Fibroblast of villous mesenchyme (primary cell): ENCODE measurements at regions not wholly inside any gene's neighbourhood (a gene's known extent, or its start where the extent isn't known, plus 50 kb on each side); places are given as distances from the start of the nearest gene placed in this dataset.

Source experiments
- DNase-seq: peaks from one replicate; pipeline ENCODE4 v3.0.0-alpha.2; 2010; ENCODE audit warnings: low read depth
- H3K4me3 ChIP-seq: 2 replicates; pipeline ENCODE4 v1.5.1; 2011; ENCODE audit warnings: low read depth, mild to moderate bottlenecking, low read length
- CTCF ChIP-seq: IDR thresholded peaks from 2 replicates; pipeline ENCODE4 v1.5.1; 2012; ENCODE audit warnings: low read depth, mild to moderate bottlenecking, low read length; ENCODE audit not compliant: insufficient read depth

DNA sequence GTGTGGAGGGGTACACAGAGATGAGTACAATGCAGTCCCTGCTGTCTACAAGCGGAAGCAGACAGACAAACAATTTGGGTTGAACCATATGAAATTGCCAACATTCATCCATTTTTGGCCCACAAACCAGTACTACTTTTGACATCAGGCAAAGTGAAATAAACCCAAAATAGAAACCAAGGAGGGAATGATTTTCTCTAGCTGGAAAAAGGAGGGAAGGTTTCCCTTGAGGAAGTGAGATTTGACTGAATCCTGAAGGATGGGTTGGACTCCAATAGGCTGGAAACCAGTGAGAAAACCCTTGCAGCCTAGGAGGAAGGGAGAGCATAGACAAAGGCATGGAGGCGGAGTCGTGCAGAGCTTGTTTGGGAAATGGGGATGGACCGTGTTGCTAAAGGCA, 63.5 kb upstream of the PJA1 start:
- TF ChIP-seq CTCF = no peak
- DNase-seq = no peak
- H3K4me3 ChIP-seq = no peak overlapping the region

- no peak overlapping the region for H3K4me3 ChIP-seq
- no peak for TF ChIP-seq CTCF
Observed at GRCh38 chrX:69226459-69227158, 61.4 kb upstream of the PJA1 start.

GRCh38 chrX:69222103-69223090, 57.1 kb upstream of the PJA1 start:
- DNase-seq = peak; percentile 60
- TF ChIP-seq CTCF = peak; percentile 73
- H3K4me3 ChIP-seq = no peak overlapping the region

More at GRCh38 chrX:69226459-69227158, 61.4 kb upstream of the PJA1 start:
- DNase-seq = no peak

- DNase-seq = no peak
- H3K4me3 ChIP-seq = no peak overlapping the region
- no peak for TF ChIP-seq CTCF
Observed at GRCh38 chrX:69221239-69222102, 56.2 kb upstream of the PJA1 start.

GRCh38 chrX:69218407-69218997, 53.2 kb upstream of the PJA1 start:
- DNase-seq = no peak
- no peak for TF ChIP-seq CTCF
- H3K4me3 ChIP-seq = no peak overlapping the region

DNA sequence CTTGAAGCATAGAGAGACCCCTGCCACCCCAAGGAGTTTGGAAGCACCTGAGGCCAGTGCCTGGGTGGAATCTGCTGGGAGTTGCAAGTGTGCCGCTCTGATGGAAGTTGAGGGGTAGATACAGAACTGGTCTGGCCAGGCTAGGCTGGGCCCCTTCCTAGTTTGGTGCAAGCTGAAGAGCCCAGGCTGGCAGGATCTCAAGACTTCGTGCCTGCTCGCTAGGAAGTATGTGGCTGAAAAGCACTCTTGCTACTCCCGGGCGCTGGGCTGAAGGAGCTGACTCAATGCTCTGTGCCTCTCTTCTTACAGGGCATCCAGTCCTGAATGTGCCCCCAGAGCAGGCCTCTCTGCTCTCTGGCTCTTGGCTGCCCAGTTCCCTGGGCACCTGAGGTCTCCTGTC, 51.7 kb upstream of the PJA1 start:
- no peak overlapping the region for H3K4me3 ChIP-seq
- TF ChIP-seq CTCF = no peak
- DNase-seq = no peak
